ENCODE measurements at regions not wholly inside any gene's neighbourhood (a gene's known extent, or its start where the extent isn't known, plus 50 kb on each side); places are given as distances from the start of the nearest gene placed in this dataset.

- no peak for DNase-seq (ENCODE audit: low read depth in 2 of 2)
Measured at GRCh38 chr2:13536941-13537340, 820.2 kb downstream of the TRIB2 start.

DNA sequence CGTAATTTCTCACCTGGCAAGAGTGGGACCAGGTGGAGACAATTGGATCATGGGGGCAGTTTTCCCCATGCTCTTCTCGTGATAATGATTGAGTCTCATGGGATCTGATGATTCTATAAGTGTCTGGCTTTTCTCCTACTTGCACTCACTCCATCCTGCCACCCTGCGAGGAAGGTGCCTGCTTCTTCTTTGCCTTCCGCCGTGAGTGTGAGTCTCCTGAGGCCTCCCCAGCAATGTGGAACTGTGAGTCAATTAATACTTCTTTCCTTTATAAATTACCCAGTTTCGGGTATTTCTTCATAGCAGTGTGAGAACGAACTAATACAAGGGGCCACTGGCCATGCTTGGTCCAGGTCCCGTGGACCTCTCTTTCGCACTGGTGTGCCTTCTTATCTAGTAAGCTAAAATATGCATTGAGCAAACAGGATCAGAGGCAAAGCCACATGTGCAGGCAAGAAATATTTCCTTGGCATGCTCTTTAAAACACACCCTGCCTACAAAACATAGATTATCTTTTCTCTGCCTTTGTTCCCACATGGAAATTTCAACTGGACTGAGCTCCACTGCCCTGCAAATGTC lies 821.1 kb downstream of the TRIB2 start:
- DNase-seq (ENCODE audit: low read depth in 2 of 2): no peak

- no peak for DNase-seq (ENCODE audit: low read depth in 2 of 2)
Measured at GRCh38 chr2:13539296-13539695, 822.6 kb downstream of the TRIB2 start.

DNA sequence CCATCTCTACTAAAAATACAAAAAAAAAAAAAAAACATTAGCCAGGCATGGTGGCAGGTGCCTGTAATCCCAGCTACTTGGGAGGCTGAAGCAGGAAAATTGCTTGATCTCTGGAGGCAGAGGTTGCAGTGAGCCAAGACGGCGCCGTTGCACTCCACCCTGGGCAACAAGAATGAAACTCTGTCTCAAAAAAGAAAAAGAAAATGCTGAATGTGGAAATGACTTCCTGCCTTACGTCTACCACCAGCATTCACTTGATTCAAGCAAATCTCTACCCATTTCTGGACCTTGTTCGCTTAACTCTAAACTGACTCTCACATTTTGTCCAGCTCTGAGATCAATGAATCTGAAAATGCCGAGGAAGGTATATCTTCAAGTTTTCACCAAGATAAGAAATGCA lies 825.3 kb downstream of the TRIB2 start:
- no peak for DNase-seq (ENCODE audit: low read depth in 2 of 2)

DNA sequence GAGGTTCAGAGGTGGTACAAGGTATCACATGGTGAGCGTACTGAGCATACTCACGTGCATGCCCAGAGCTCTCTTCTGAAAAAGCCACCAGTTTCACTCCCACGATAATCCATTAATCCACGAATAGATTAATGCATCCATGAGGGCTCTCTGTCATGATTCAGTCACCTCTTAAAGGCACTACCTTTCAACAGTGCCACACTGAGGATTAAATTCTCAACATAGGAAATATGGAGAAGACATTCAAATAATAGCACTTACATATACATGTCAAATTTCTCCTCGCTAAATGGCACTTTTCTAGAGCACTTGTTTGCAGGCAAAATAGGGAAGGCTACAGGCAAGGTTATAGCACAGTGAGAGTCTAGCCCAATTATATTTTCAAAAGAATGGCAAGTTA lies 825.9 kb downstream of the TRIB2 start:
- no peak for DNase-seq (ENCODE audit: low read depth in 2 of 2)

- DNase-seq (ENCODE audit: low read depth in 2 of 2): no peak
Measured at GRCh38 chr2:13543550-13543949, 826.8 kb downstream of the TRIB2 start.

GRCh38 chr2:13545320-13545719 lies 828.6 kb downstream of the TRIB2 start:
- DNase-seq (ENCODE audit: low read depth in 2 of 2): no peak

DNA sequence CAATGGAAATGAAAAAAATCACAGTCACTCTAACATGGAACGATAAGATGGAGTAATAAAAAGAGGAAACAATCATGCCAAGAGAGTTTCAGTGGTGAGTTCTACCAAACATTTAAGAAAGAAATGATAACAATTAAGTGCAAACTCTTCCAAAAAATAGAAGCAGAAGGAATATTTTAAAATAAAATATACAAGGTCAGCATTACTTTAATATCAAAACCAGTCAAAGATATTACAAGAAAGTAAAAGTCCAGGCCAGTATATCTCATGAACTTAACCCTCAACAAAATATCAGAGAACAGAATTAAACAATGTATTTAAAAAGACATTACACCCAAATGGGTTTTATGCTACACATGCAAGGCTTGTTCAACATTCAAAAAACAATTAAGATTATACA lies 829.4 kb downstream of the TRIB2 start:
- DNase-seq (ENCODE audit: low read depth in 2 of 2): no peak

- no peak for DNase-seq (ENCODE audit: low read depth in 2 of 2)
Measured at GRCh38 chr2:13550285-13551231, 833.8 kb downstream of the TRIB2 start.

DNA sequence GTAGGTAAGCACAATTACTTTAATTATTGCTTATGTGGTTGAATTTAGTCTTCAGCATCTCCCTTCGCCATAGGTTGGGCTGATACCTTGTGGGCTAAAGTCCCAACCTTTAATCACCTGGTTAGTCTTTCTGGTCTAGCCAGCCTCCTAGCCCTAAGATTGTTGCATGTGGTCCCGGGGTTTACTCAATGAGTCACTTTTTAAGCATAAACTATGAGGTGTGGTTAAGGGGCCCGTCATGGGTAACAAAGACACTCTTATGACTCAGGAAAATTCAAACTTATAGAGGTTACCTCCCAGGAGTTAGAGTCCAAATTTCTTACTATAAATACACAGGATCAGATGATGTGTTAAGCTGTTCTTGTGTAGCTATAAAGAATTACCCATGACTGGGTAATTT lies 841.6 kb downstream of the TRIB2 start:
- no peak for DNase-seq (ENCODE audit: low read depth in 2 of 2)

- no peak for DNase-seq (ENCODE audit: low read depth in 2 of 2)
Measured at GRCh38 chr2:13560322-13560721, 843.6 kb downstream of the TRIB2 start.

DNA sequence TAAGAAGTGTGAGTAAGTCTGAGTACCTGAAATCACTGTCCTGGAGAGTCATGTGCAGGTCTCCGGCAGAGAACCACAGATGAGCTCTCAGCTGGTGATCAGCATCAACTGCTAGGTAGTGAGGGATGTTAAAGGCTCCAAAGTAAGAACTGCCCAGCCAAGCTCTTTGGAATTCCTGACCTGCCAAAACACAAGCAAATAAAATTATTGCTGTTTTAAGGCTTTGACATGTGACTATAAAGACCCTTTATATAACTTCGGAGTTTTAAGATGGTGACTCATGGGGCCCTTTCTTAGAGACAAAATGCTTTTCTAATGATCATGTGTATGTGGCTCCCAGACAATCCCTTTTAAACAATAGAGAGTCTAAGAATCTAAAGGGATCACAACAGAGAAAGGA lies 855.7 kb downstream of the TRIB2 start:
- no peak for DNase-seq (ENCODE audit: low read depth in 2 of 2)

GRCh38 chr2:13574831-13575230 lies 858.1 kb downstream of the TRIB2 start:
- no peak for DNase-seq (ENCODE audit: low read depth in 2 of 2)

DNA sequence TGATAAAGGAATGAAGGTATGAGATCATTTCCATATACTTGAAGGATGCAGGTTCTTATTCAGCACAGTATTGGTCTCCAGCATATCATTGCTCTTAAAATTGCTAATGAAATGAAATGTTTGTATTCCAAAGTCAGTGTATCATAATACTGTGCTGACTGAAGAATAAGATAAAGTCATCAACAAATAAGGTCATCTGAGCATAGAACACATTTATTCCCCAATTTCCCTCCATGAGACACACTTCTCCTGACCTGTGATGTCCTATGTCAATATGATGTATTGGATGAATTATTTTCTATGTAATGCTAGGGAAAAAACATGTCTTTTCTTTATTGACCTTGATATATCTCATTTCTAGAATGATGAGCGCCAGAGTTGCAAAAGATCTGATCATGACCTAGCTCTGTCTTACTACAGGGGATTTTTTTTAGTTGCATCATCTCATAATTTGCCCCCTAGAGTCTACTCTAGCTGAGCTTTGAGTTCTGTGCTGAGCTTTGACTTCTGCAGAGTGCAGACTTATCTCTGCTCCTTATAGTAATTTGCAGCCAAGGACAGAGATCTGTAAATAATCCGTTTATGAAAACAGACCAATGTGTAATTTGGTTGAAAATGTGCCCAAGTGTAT lies 859.8 kb downstream of the TRIB2 start:
- DNase-seq (ENCODE audit: low read depth in 2 of 2): no peak

DNA sequence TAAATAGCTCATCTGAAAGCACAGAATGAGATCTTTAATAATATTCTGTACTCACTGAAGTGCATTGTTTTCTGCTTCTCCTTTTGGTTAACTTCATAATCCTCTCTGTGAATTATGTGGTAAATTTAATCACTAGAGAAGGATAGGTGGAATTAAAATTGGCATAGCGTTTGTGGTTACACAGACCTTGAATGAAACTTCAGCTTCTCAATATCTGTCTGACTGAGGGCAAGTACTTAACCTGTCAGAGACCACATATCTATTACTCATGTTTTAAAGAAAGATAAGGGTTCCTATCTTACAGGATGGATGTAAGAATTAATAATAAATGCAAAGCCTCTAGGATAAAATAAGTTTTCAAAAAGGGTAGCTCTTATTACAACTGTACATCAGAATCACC lies 861.8 kb downstream of the TRIB2 start:
- DNase-seq (ENCODE audit: low read depth in 2 of 2): no peak

- DNase-seq (ENCODE audit: low read depth in 2 of 2): no peak
Measured at GRCh38 chr2:13581471-13581870, 864.7 kb downstream of the TRIB2 start.

GRCh38 chr2:13583609-13584008 lies 866.9 kb downstream of the TRIB2 start:
- no peak for DNase-seq (ENCODE audit: low read depth in 2 of 2)

GRCh38 chr2:13584020-13584419 lies 867.3 kb downstream of the TRIB2 start:
- no peak for DNase-seq (ENCODE audit: low read depth in 2 of 2)

- no peak for DNase-seq (ENCODE audit: low read depth in 2 of 2)
Measured at GRCh38 chr2:13585732-13586131, 869.0 kb downstream of the TRIB2 start.

DNA sequence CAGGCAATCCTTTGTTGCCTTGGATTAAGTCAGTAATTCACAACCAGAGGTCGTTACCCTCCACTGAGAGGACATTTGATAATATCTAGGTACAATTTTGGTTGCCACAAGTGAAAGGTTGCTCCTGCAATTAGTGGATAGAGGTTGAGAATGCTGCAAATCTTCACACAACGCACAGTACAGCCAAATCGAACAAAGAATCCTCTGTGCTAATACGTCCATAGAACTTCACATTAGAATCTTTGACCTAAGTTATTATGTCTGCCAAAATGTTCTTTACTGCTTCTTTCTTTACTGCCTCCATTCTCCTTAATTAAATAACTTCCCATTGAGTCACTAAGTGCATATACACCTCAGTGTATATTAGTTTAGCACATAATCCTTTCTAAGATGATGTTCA lies 879.5 kb downstream of the TRIB2 start:
- no peak for DNase-seq (ENCODE audit: low read depth in 2 of 2)

GRCh38 chr2:13597176-13597575 lies 880.4 kb downstream of the TRIB2 start:
- no peak for DNase-seq (ENCODE audit: low read depth in 2 of 2)

DNA sequence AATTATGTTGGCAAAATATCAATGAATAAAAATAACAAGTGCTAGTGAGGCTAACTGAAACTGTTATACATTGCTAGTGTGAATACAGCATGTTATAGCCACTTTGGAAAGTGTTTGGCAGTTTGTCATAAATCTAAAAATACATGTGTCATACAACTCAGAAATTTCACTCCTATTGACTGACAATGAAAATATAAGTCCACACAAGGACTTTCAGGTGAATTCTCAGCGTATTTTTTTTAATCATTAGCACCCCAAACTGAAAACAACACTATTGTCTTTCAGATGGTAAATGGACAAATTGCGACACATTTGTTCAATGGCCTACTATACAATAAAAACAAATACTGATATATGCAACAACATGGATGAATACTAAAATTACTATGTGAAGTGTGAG lies 884.8 kb downstream of the TRIB2 start:
- no peak for DNase-seq (ENCODE audit: low read depth in 2 of 2)
